ENCODE measurements at regions not wholly inside any gene's neighbourhood (a gene's known extent, or its start where the extent isn't known, plus 50 kb on each side); places are given as distances from the start of the nearest gene placed in this dataset.

DNA sequence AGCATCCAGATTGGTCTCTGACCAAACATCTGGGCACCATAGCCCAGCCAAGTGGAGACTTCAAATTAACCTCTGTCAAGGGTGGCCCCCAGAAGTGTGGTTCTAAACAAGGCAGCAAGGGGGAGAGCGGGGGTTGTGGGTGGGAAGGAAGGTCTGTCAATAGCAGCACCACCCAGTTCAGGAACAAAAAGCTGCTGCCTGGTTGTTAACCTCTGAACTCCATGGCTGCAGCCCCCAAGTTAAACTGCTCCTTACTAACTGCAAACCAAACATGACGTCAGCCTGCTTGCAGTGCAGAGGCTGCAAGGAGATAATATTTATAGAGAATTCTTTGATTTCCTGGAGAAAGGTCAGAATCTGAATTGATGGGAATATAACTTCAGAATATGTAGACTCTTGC lies 76.5 kb downstream of the ARL4C start:
- TF ChIP-seq, protein P1, sequence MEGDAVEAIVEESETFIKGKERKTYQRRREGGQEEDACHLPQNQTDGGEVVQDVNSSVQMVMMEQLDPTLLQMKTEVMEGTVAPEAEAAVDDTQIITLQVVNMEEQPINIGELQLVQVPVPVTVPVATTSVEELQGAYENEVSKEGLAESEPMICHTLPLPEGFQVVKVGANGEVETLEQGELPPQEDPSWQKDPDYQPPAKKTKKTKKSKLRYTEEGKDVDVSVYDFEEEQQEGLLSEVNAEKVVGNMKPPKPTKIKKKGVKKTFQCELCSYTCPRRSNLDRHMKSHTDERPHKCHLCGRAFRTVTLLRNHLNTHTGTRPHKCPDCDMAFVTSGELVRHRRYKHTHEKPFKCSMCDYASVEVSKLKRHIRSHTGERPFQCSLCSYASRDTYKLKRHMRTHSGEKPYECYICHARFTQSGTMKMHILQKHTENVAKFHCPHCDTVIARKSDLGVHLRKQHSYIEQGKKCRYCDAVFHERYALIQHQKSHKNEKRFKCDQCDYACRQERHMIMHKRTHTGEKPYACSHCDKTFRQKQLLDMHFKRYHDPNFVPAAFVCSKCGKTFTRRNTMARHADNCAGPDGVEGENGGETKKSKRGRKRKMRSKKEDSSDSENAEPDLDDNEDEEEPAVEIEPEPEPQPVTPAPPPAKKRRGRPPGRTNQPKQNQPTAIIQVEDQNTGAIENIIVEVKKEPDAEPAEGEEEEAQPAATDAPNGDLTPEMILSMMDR (IDR thresholded peaks at IDR 0.05; ENCODE audit: borderline replicate concordance, insufficient read depth, low read depth, low read length), result no peak
- no peak overlapping the region for H3K4me3 ChIP-seq (ENCODE audit: low read depth, low read length)

DNA sequence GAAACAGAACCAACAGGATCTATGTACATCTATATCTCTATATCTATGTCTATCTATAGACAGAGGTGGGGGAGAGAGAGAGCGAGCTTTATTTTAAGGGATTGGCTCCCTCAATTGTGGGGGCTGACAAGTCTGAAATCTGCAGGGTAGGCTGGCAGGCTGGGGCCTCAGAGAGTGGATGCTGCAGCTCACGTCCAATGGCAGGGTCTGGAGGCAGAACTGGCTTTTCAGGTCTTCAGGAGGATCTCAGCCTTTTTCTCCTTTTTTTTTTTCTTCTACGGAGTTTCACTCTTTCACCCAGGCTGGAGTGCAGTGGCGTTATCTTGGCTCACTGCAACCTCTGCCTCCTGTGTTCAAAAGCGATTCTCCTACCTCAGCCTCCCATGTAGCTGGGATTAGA lies 77.2 kb downstream of the ARL4C start:
- TF ChIP-seq, protein P1 (IDR thresholded peaks at IDR 0.05; ENCODE audit: borderline replicate concordance, insufficient read depth, low read depth, low read length), result no peak
- no peak overlapping the region for H3K4me3 ChIP-seq (ENCODE audit: low read depth, low read length)

DNA sequence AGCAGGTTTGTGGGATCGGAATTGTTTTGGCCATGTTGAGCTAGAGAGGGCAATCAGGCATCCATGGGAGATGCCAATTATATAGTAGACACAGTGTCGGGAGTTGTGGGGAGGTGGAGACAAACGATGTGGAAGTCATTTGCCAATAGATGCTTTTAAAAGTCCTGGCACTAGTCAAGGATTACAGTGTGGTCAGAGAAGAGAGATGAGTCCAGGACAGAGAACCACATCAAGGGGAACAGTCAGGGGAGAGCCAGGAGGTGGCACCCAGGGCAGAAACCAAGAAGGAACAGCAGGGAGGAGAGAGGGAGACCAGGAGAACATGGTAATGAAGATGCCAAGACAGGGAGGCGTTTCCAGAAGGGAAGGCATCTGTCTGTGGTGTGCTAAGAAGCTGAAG lies 81.2 kb downstream of the ARL4C start:
- TF ChIP-seq, protein P1 (IDR thresholded peaks at IDR 0.05; ENCODE audit: borderline replicate concordance, insufficient read depth, low read depth, low read length), result no peak
- H3K4me3 ChIP-seq (ENCODE audit: low read depth, low read length), result no peak overlapping the region

DNA sequence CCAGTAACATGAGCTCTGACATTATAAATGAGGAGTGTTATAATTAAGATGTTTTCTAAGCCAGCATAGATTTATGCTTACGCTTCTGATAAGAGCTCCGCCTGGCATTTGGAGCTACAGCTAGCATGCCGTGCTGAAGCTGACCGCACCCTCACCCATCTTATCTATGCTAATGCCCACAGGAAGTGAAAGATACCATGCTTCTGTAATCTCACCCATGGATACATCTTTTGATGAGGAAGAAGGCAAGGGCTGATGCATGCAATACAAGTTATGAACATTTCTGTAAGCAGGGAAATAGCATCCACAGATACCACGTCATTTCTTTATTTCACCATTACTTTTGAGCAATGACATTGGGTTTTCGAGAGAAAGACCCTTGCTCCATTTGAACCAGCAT lies 82.3 kb downstream of the ARL4C start:
- TF ChIP-seq, protein P1 (IDR thresholded peaks at IDR 0.05; ENCODE audit: borderline replicate concordance, insufficient read depth, low read depth, low read length), result no peak
- no peak overlapping the region for H3K4me3 ChIP-seq (ENCODE audit: low read depth, low read length)

DNA sequence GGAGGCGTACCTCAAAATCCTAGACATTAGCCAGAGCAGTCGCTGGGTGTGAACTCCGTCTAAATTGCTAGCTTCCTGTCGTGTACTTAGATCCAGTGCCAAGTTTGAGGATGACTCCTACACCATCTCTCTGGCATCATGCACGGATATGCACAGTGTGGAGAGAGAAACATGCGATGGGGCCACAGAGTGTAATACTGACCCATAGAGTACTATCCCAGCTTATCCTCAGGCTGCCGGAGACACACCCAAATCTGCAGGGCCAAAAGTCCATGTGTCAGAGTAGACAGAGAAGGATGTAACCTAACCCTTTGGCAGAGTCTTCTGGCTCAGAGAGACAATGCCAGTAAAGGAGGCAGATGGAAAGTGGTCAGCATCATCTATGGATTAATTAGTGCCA lies 84.2 kb downstream of the ARL4C start:
- TF ChIP-seq, protein P1 (IDR thresholded peaks at IDR 0.05; ENCODE audit: borderline replicate concordance, insufficient read depth, low read depth, low read length), result no peak
- no peak overlapping the region for H3K4me3 ChIP-seq (ENCODE audit: low read depth, low read length)

DNA sequence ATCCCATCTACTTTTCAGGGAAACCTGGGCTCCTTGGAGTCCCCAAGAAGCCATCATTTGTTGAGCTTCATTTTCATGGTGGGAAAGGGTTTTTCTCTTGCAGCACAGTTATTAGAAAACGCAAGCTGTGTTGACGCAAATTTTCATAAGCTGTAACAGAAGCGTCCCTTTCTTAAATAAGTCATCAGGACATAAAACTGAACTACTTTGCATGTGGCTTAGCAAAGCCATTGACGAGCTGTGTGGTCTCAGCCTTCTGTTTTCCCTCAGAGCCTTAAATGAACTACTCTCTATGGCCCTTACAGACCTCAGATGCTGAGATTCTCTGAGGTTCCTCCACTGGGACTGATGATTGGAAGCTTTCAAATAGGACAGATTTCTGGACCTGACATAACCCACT lies 85.1 kb downstream of the ARL4C start:
- TF ChIP-seq, protein P1 (IDR thresholded peaks at IDR 0.05; ENCODE audit: borderline replicate concordance, insufficient read depth, low read depth, low read length), result no peak
- no peak overlapping the region for H3K4me3 ChIP-seq (ENCODE audit: low read depth, low read length)

DNA sequence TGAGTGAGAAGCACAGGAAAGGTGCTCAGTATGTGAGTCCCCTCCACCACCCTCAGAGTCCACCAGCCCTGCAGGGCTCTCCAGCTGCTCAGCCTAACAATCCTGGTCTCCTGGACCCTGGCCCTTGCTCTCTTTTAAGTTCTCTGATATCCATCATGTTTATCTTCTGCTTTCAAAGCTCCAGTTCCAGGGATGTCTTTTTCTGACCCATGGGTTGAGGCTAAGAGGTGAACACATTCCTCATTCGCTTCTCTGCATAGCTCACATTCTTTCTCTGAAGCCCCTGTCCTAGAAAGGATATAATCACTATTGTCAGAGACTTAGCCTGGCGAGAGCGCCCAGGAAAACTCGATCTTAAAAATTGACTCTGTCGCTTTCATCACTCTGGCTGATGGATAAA lies 86.4 kb downstream of the ARL4C start:
- TF ChIP-seq, protein P1 (IDR thresholded peaks at IDR 0.05; ENCODE audit: borderline replicate concordance, insufficient read depth, low read depth, low read length), result no peak
- no peak overlapping the region for H3K4me3 ChIP-seq (ENCODE audit: low read depth, low read length)

All from GM12875 (cell line).